ENCODE measurements at regions not wholly inside any gene's neighbourhood (a gene's known extent, or its start where the extent isn't known, plus 50 kb on each side); places are given as distances from the start of the nearest gene placed in this dataset.

- Histone ChIP-seq H3K4me2 (ENCODE audit: insufficient read depth, low read length) (no peak overlapping the region), H3K27me3 (ENCODE audit: control insufficient read depth in 2 of 2, insufficient read depth in 2 of 2, low read length in 2 of 2) (no peaks in the 10 kb centered on the region), H3K79me2 (ENCODE audit: control insufficient read depth, insufficient read depth, low read length) (no peaks in the 10 kb centered on the region), H3K36me3 (ENCODE audit: control insufficient read depth in 2 of 2, extremely low read depth in 1 of 2, insufficient read depth in 2 of 2, low read length in 2 of 2) (no peaks in the 10 kb centered on the region), H3K4me1 (ENCODE audit: control insufficient read depth, extremely low read depth, insufficient read depth, low read length) (no peaks in the 10 kb centered on the region), H3K4me3 (replicated peaks in 1 of 3; ENCODE audit: insufficient read depth in 1 of 3, low read depth in 1 of 3, low read length in 3 of 3) (no peak overlapping the region), H3K9me1 (replicated peaks; ENCODE audit: control insufficient read depth, extremely low read depth, insufficient read depth, low read length) (no peaks in the 10 kb centered on the region), H3K9me3 (replicated peaks; ENCODE audit: control insufficient read depth, insufficient read depth, low read length) (no peaks in the 10 kb centered on the region), H4K20me1 (replicated peaks; ENCODE audit: control insufficient read depth, extremely low read depth, insufficient read depth, low read length) (no peaks in the 10 kb centered on the region), H3K9ac (replicated peaks; ENCODE audit: extremely low read depth, insufficient read depth, low read length) (no peak overlapping the region), H2AFZ (ENCODE audit: low read depth, low read length) (no peak overlapping the region), H3K27ac (ENCODE audit: insufficient read depth, low read depth, low read length) (no peak overlapping the region)
- dilution Hi-C loops (cut with MboI; ENCODE audit: extremely low pct_ligation_motif_present, low sequenced_read_pairs) = no loop called here
- no TSS peak for BruUV-seq (replicated peaks)
- FAIRE-seq (no peak), DNase-seq (ENCODE audit: low read depth, low spot score) (no peak)
- no peak for TF ChIP-seq POLR2A (IDR thresholded peaks at IDR 0.05; ENCODE audit: low read depth, low read length)
- TF ChIP-seq MYC (IDR thresholded peaks at IDR 0.05; ENCODE audit: low read depth, low read length) = no peak
- TF ChIP-seq, protein P1, sequence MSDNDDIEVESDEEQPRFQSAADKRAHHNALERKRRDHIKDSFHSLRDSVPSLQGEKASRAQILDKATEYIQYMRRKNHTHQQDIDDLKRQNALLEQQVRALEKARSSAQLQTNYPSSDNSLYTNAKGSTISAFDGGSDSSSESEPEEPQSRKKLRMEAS (IDR thresholded peaks at IDR 0.05; ENCODE audit: insufficient read depth, insufficient read length) = no peak
- TF ChIP-seq FOS (IDR thresholded peaks at IDR 0.05; ENCODE audit: borderline replicate concordance, insufficient read depth, low read length) = no peak
- TF ChIP-seq EZH2 (IDR thresholded peaks at IDR 0.05; ENCODE audit: borderline replicate concordance, low read depth, low read length, severe bottlenecking) = no peak
- TF ChIP-seq GATA2 (IDR thresholded peaks at IDR 0.05; ENCODE audit: insufficient read depth, insufficient read length, low read depth, low read length) = no peak
- TF ChIP-seq CTCF (IDR thresholded peaks at IDR 0.05; ENCODE audit: extremely low read depth in 1 of 2, insufficient read depth in 1 of 2, low read depth in 1 of 2, low read length in 2 of 2) = no peak
- TF ChIP-seq POLR2AphosphoS5 (IDR thresholded peaks at IDR 0.05; ENCODE audit: insufficient read depth, low read depth, low read length) = no peak
- no peak for TF ChIP-seq JUN (IDR thresholded peaks at IDR 0.05; ENCODE audit: borderline replicate concordance, insufficient read depth, insufficient read length, low read depth)
- ChIA-PET POLR2A (no interaction called here), CTCF (no interaction called here)
- intact Hi-C loops (cut with micrococcal nuclease) = no loop called here
Measured at GRCh38 chr5:32981061-32981460, 269.9 kb downstream of the NPR3 start.

All from endothelial cell of umbilical vein (primary cell).